ENCODE measurements at regions not wholly inside any gene's neighbourhood (a gene's known extent, or its start where the extent isn't known, plus 50 kb on each side); places are given as distances from the start of the nearest gene placed in this dataset.

DNA sequence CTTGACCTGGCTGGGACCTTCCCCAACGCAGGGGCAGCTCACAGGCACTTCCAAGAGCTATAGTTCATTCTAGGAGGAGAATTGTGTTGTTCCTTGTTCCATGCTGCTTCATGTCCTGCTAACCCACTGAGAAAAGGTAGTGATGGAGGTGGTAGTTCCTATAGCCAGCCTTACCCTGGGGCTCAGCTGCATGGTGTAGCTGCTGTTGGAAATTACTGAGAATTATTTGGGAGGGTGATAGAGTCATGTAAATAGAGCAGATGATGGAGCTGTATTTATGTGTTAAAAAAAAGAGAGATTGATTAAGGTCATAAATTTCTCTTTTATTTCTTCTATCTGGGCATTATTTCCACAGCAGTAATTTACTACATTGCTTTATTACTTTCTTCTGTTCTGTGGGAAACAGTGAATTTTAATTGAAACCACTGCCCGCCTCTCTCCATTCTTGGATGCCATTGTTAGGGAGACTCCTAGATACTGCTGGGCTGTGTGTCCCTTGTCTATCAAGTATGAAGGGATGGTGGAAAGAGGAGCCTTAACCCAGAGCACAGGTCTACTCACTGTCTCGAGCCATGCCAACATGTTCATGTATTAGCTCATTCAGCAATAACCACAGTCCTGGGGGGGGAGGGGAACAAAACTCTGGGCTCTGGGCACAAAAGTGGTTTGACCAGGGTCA, 309.2 kb downstream of the FAT3 start:
- DNase-seq (ENCODE audit: low read depth, low spot score): no peak

GRCh38 chr11:92536883-92537282, 312.3 kb downstream of the FAT3 start:
- DNase-seq (ENCODE audit: low read depth, low spot score): no peak

- no peak for DNase-seq (ENCODE audit: low read depth, low spot score)
Measured at GRCh38 chr11:92540096-92540495, 315.5 kb downstream of the FAT3 start.

DNA sequence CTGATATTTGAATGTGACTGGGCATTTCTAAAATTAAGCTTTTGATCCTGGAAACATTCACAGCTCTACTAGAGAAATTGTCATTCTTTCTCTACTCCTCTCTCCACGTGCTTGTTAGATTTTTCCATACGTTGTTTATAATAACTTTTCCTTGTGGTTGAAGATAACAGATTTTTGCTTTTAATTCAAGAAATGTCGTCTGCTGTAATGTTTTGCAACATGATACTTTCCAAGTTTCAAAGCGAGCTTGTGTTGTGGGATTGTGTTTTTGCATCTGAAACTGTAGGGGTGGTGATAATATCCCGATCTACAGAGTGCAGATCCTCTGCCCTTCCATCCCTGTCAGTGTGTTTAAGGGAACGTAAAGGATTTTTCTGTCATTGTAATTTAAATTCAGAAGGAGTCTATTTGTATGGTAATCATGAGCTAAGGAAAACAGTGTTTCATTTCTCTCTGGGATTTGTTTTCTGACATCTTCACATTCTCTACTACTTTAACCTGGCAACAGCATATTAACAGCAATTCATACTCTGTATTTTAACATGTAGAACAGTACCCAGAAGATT, 321.4 kb downstream of the FAT3 start:
- no peak for DNase-seq (ENCODE audit: low read depth, low spot score)

DNA sequence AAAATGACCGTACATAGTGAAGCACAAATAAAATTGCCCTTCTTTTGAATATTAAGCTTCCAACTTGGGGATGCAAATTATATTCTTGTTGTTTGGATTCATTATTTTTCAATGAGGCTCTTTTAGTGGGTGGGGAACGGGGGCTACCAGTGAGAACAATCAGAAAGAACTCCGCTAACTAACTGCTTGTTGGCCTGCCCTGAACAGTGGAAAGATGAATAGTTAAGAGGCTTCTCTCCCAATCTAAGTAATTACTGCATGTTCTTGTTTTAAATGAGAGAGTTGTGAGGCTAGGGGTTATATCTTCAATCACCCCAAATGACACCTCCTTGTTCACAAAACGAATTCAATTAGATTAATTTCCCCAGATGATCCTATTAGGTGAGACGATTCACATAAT, 322.0 kb downstream of the FAT3 start:
- no peak for DNase-seq (ENCODE audit: low read depth, low spot score)

GRCh38 chr11:92550411-92550810, 325.8 kb downstream of the FAT3 start:
- peak; percentile 72 for DNase-seq (ENCODE audit: low read depth, low spot score)

GRCh38 chr11:92550871-92551270, 326.3 kb downstream of the FAT3 start:
- DNase-seq (ENCODE audit: low read depth, low spot score): no peak

DNA sequence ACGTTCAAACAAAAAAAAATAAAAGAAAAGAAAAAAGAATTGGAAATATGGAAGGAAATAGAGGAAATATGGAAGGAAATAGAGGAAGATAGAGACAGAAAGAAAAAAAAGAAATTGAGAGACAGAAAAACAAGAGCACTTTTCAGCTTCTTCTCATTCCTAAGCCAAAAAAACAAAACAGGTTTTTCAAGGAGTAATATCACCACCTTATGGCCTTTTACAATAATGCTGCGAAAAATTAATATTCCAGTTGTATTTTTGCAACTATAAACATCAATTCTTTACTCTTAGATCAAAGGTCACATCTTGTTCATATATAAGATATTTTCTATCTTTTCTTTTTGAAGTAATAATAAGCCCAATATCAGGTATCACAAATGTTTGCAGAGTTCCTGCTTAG, 328.3 kb downstream of the FAT3 start:
- no peak for DNase-seq (ENCODE audit: low read depth, low spot score)

- no peak for DNase-seq (ENCODE audit: low read depth, low spot score)
Measured at GRCh38 chr11:92554688-92555087, 330.1 kb downstream of the FAT3 start.

GRCh38 chr11:92556431-92556830, 331.8 kb downstream of the FAT3 start:
- no peak for DNase-seq (ENCODE audit: low read depth, low spot score)

GRCh38 chr11:92557879-92558278, 333.3 kb downstream of the FAT3 start:
- no peak for DNase-seq (ENCODE audit: low read depth, low spot score)

DNA sequence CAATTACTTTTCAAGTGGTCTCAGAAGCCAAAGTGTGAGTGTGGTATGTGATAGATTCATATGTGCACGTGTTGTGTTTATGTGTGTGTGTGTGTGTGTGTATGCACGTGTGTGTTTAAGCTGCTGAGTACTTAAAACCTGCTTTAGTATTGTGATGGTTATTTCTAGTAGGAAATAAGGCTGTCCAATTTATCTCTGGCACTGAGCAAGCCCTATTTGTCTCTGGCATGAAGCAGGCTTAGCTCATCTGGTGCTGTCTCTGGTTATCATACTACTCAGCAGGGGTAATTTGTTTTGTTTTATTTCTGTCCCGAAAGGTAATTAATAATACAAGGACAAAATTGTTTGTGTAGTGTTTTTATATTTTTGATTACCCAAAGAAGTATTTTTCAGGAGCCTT, 333.7 kb downstream of the FAT3 start:
- DNase-seq (ENCODE audit: low read depth, low spot score): no peak

GRCh38 chr11:92569726-92570125, 345.1 kb downstream of the FAT3 start:
- no peak for DNase-seq (ENCODE audit: low read depth, low spot score)

GRCh38 chr11:92572559-92572958, 347.9 kb downstream of the FAT3 start:
- DNase-seq (ENCODE audit: low read depth, low spot score): no peak

GRCh38 chr11:92576315-92576714, 351.7 kb downstream of the FAT3 start:
- DNase-seq (ENCODE audit: low read depth, low spot score): no peak

DNA sequence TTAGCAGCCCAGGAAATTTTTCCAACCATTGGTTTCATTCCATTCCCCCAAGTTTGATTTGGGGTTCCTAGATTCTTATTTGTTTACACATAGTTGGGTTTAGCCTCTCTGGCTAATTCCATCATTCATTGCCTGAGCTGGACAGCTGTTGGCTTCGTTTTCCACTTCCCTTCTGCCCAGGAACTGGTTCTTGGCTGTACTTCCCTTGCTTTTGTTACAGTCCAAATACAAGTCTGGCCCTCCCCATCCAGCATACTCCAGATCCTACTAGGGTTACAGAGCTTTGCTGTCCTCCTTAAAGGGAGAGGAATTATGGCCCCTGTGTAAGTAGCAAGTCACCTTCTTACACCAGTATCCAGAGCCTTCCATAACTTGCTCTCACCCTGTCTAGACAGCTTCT, 356.3 kb downstream of the FAT3 start:
- no peak for DNase-seq (ENCODE audit: low read depth, low spot score)

DNA sequence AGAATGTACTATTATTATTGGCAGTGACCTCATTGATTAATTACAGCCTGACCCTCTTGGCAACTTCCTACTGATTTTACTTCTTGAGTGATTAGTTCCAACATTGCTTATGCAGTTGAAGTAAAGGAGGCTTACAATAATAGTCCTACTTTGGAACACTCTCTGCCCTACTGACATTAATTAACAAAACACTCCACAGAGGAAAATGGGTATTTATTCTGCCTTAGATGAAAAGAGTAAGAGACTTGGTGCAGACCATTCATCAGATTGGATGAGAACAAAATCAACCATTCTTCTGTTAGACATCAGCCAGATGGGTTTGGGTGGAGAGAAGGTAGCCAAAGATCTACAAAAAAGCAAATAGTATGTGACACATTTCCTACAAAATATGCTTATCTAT, 363.8 kb downstream of the FAT3 start:
- no peak for DNase-seq (ENCODE audit: low read depth, low spot score)

GRCh38 chr11:92589512-92589911, 364.9 kb downstream of the FAT3 start:
- DNase-seq (ENCODE audit: low read depth, low spot score): no peak

DNA sequence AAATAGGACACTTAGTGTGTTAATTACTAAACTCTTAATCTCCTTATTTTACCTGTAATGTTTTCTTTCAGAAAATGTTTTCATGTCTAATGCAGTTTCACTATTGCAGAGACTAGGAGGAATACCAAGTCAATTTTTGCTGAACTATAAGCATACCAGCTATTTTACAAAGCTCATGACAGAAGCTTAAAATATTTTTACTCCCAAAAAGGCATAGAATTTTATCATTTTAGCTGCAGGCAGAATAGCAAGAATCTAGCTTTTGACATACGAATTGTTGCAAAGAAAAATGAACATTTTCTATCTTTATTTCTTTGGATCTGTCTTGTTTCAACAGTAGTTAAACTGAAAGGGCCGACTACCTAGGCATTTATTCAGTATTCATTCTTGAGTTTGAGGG, 366.9 kb downstream of the FAT3 start:
- no peak for DNase-seq (ENCODE audit: low read depth, low spot score)

- no peak for DNase-seq (ENCODE audit: low read depth, low spot score)
Measured at GRCh38 chr11:92594251-92594650, 369.6 kb downstream of the FAT3 start.

DNA sequence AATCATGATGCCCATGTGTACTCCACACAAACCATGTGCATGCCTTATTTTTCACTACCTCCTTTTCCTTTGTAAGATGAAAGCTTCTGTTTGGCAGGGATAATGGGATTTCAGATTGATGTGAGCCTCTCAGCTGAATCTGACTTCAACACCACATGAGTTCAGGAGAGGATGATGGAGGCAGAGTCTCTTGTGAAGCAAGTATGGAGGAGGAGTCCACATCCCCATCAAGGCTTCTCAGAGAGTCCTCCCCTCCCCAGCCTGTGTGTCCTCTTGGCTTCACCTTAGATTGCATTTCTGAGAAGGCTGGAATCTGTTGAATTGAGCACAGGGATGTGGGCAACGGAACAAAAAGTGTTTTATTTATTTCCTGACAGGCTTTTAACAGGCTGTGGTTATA, 370.4 kb downstream of the FAT3 start:
- no peak for DNase-seq (ENCODE audit: low read depth, low spot score)

DNA sequence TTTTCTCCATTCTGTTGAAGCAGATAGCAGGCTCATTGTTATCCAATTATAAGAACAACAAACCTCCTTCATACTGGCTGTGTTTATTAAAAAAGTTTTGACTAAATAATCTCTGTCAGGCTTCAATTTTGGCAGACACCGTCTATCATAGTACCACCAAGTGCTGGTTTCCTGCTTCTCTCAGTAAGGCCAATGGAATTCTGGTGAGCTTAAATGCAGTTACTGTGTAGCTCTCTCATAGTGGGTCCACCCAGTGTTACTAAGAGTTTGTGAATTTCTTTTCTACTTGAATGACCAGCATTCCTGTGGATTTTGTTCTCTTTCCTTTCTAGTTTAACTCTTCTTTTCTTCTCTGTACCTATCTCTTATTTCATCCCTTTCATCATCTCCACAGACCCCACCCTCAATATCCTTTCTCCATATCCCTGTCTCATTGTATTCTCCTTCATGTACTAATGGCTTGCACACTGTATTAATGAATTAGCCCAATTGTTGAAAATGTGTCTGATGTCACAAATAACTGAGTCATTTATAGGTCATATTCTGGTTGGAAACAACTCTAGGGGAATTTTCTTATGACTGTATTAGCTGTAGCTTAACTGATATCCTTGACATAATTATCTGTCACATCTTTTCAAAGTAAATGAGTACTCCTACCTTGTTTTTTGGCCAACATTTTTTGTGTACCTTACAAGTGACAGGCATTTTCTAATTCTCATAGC, 372.1 kb downstream of the FAT3 start:
- no peak for DNase-seq (ENCODE audit: low read depth, low spot score)

DNA sequence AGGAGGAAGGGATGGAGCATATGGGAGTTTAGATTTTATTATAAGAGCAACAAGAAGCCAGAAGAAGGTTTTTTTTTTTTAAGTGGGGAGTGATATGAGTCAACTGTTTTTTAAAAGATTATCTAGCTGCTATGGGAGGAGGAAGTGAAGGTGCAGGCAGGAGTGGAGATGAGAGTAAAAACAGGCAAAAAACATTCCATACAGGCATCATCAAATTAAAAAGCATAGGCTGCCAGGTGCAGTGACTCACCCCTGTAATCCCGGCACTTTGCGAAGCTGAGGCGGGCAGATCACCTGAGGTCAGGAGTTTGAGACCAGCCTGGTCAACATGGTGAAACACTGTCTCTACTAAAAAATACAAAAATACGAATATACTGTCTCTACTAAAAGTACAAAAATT, 368.4 kb upstream of the MTNR1B start:
- no peak for DNase-seq (ENCODE audit: low read depth, low spot score)
